ENCODE measurements at regions not wholly inside any gene's neighbourhood (a gene's known extent, or its start where the extent isn't known, plus 50 kb on each side); places are given as distances from the start of the nearest gene placed in this dataset.

DNA sequence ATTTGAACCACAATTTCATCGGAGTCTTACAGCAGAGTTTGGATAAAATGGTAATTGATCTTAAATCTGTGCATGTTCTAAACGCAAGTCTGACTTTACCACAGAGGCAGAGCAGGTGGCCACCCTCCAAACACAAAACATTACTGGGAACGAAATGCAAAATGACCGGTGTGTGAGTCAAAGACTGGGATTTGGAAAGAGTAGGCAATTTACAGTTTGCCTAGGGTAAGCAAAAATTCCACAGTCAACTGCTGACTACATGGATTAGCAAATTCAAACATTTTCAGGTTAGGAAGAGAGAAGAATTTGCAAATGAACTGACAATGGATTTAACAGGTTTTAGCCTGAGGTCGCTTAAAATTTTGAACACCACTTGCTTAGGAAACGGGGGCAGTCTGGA is 444.4 kb downstream of the HDGFL1 start:
- no peak for TF ChIP-seq CTCF (IDR thresholded peaks at IDR 0.05)
- ATAC-seq (no peak), DNase-seq (no peak)
- Histone ChIP-seq H3K27ac (no peak overlapping the region), H3K9me3 (peaks cover 7% of the 10 kb centered on the region), H3K4me1 (no peaks in the 10 kb centered on the region), H3K27me3 (ENCODE audit: insufficient read depth in 3 of 3, low read length in 2 of 3) (no peaks in the 10 kb centered on the region), H3K36me3 (ENCODE audit: insufficient read depth in 1 of 2, low read depth in 1 of 2) (no peaks in the 10 kb centered on the region), H3K4me3 (no peak overlapping the region)
- 45 to 67% (median 48%) methylated on average over 6 of the region's 6 CpGs for WGBS, 3 donors
- intact Hi-C loops (cut with DNase I), result no loop called here

- Histone ChIP-seq H3K27me3 (ENCODE audit: insufficient read depth in 3 of 3, low read length in 2 of 3) (no peaks in the 10 kb centered on the region), H3K27ac (no peak overlapping the region), H3K9me3 (peaks cover 3% of the 10 kb centered on the region), H3K4me1 (no peaks in the 10 kb centered on the region), H3K4me3 (no peak overlapping the region), H3K36me3 (ENCODE audit: insufficient read depth in 1 of 2, low read depth in 1 of 2) (no peaks in the 10 kb centered on the region)
- 29 to 47% (median 32%) methylated on average over 2 of the region's 2 CpGs for WGBS, 3 donors
- intact Hi-C loops (cut with DNase I), result loop anchor here in 1 of 2 donors (5.0 kb wide), 1 partner anchor 814 kb away; no protein-coding TSS in a partner anchor
- TF ChIP-seq CTCF (IDR thresholded peaks at IDR 0.05), result no peak
- DNase-seq, result no peak
- no peak for ATAC-seq
These were observed 447.3 kb downstream of the HDGFL1 start for GRCh38 chr6:23016696-23017095.

DNA sequence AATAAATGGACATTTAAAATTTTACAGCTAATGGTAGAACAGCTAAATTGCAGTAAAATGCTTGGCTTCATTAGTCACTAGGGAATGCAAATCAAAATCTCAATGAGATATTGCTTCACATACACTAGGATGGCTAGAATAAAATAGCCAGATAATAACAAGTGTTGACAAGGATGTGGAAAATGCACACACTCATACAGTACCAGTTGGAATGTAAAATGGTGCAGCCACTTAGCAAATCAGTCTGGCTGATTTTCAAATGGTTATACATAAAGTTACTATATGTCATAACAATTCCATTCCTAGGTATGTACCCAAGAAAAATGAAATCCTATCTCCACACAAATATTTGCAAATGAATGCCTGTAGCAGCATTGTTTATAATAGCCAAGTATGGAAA is 452.1 kb downstream of the HDGFL1 start:
- Histone ChIP-seq H3K27ac (no peak overlapping the region), H3K36me3 (ENCODE audit: insufficient read depth in 1 of 2, low read depth in 1 of 2) (no peaks in the 10 kb centered on the region), H3K4me1 (no peaks in the 10 kb centered on the region), H3K4me3 (no peak overlapping the region), H3K27me3 (ENCODE audit: insufficient read depth in 3 of 3, low read length in 2 of 3) (no peaks in the 10 kb centered on the region), H3K9me3 (peaks cover 3% of the 10 kb centered on the region)
- intact Hi-C loops (cut with DNase I), result no loop called here
- no peak for ATAC-seq
- DNase-seq, result no peak
- TF ChIP-seq CTCF (IDR thresholded peaks at IDR 0.05), result no peak

GRCh38 chr6:23027281-23027680 is 457.9 kb downstream of the HDGFL1 start:
- Histone ChIP-seq H3K27ac (no peak overlapping the region), H3K9me3 (no peaks in the 10 kb centered on the region), H3K4me1 (no peaks in the 10 kb centered on the region), H3K36me3 (ENCODE audit: insufficient read depth in 1 of 2, low read depth in 1 of 2) (no peaks in the 10 kb centered on the region), H3K27me3 (ENCODE audit: insufficient read depth in 3 of 3, low read length in 2 of 3) (no peaks in the 10 kb centered on the region), H3K4me3 (no peak overlapping the region)
- intact Hi-C loops (cut with DNase I), result no loop called here
- ATAC-seq, result no peak
- DNase-seq, result no peak
- TF ChIP-seq CTCF (IDR thresholded peaks at IDR 0.05), result no peak
- 28 to 49% (median 32%) methylated on average over 5 of the region's 5 CpGs for WGBS, 3 donors

- H3K4me3 ChIP-seq, result no peak overlapping the region
- no peak for TF ChIP-seq CTCF (IDR thresholded peaks at IDR 0.05)
- DNase-seq (no peak), ATAC-seq (no peak)
- no peaks in the 10 kb centered on the region for H3K27me3 ChIP-seq (ENCODE audit: insufficient read depth in 3 of 3, low read length in 2 of 3)
- H3K27ac ChIP-seq, result no peak overlapping the region
- 91 to 93% (median 92%) methylated on average over 2 of the region's 2 CpGs for WGBS, 3 donors
- no peaks in the 10 kb centered on the region for H3K36me3 ChIP-seq (ENCODE audit: insufficient read depth in 1 of 2, low read depth in 1 of 2)
- H3K4me1 ChIP-seq, result peaks cover 3% of the 10 kb centered on the region
- H3K9me3 ChIP-seq, result no peaks in the 10 kb centered on the region
- intact Hi-C loops (cut with DNase I), result no loop called here
These were observed 462.6 kb downstream of the HDGFL1 start for GRCh38 chr6:23031986-23032385.
